ENCODE measurements at regions not wholly inside any gene's neighbourhood (a gene's known extent, or its start where the extent isn't known, plus 50 kb on each side); places are given as distances from the start of the nearest gene placed in this dataset.

GRCh38 chr2:81672923-81673322 is 1368.4 kb upstream of the LRRTM1 start:
- H3K4me3 ChIP-seq (ENCODE audit: low read length) = no peak overlapping the region
- DNase-seq (ENCODE audit: low read depth, low spot score) = no peak

GRCh38 chr2:81672516-81672915 is 1368.0 kb upstream of the LRRTM1 start:
- H3K4me3 ChIP-seq (ENCODE audit: low read length) = no peak overlapping the region

GRCh38 chr2:81670885-81671284 is 1366.3 kb upstream of the LRRTM1 start:
- DNase-seq (ENCODE audit: low read depth, low spot score) = no peak
- H3K4me3 ChIP-seq (ENCODE audit: low read length) = no peak overlapping the region

More at GRCh38 chr2:81672516-81672915, 1368.0 kb upstream of the LRRTM1 start:
- DNase-seq (ENCODE audit: low read depth, low spot score) = no peak

- no peak for DNase-seq (ENCODE audit: low read depth, low spot score)
- H3K4me3 ChIP-seq (ENCODE audit: low read length) = no peak overlapping the region
Observed at GRCh38 chr2:81661081-81661480, 1356.5 kb upstream of the LRRTM1 start.

DNA sequence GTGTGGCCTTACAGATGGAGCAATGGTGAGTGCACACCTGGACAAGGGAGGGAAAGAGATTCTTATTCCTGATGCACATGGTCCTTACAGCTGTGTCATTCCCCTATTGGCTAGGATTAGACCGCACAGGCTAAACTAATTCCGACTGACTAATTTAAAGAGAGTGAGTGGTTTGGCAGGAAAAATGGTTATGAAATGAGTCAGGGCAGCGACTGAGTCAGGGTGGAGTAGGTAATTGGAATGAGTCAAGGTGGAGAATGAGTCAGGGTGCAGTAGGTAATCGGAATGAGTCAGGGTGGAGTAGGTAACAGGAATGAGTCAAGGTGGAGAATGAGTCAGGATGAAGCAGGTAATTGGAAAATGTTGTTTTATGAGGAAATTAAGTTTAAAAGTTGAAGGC is 1353.7 kb upstream of the LRRTM1 start:
- no peak for DNase-seq (ENCODE audit: low read depth, low spot score)
- H3K4me3 ChIP-seq (ENCODE audit: low read length) = no peak overlapping the region

DNA sequence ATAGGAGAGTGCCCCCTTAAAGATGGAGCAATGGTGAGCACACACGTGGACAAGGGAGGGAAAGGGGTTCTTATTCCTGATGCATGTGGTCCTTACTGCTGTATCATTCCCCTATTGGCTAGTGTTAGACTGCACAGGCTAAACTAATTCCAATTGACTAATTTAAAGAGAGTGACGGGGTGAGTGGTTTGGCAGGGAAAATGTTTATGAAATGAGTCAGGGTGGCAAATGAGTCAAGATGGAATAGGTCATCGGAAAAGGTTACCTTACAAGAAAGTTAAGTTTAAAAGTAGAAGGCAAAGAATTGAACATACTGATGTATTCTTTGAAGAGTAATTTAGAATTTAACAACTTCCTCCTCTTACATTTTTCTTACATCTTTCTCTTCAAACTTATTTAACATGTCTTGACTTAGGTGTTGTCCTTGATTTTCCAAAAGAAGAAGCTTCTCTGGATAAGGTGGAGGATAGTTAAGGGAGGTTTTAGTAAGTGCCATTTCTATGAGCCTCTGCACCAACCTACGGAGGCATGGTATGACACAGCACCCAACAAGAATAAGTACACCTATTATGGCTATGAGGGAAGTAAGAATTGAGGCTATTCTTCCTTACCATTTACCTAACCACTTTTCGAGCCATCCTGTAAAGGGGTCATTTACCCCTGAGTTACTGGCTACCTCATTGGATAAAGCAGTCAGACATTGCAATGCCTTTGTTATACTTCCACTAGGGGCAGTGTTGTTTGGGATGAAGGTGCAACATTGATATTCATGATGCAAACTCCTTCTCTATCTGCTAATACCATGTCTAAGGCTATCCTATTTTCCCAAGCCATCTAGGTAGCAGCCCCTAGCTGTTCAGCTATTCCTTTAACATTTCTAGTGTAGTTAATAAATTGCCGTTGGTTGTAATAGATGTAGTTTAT is 1345.8 kb upstream of the LRRTM1 start:
- DNase-seq (ENCODE audit: low read depth, low spot score) = no peak
- H3K4me3 ChIP-seq (ENCODE audit: low read length) = no peak overlapping the region

- DNase-seq (ENCODE audit: low read depth, low spot score) = no peak
- no peak overlapping the region for H3K4me3 ChIP-seq (ENCODE audit: low read length)
Observed at GRCh38 chr2:81648806-81649205, 1344.3 kb upstream of the LRRTM1 start.

DNA sequence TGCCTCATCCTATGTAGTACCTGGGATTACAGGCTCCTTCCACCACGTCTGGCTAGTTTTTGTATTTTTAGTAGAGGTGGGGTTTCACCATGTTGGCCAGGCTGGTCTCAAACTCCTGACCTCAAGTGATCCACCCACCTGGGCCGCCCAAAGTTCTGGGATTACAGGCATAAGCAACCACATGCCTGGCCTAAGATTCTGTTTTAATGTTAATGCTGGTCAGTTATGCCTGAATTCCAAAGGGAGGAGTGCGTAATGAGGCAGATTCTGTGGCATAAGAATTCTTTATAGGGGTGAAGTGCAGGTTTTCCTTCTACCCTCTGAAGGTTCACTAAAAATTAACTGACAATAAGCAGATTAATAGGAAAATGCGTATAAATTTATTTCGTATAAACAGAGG is 1343.8 kb upstream of the LRRTM1 start:
- no peak overlapping the region for H3K4me3 ChIP-seq (ENCODE audit: low read length)
- no peak for DNase-seq (ENCODE audit: low read depth, low spot score)

DNA sequence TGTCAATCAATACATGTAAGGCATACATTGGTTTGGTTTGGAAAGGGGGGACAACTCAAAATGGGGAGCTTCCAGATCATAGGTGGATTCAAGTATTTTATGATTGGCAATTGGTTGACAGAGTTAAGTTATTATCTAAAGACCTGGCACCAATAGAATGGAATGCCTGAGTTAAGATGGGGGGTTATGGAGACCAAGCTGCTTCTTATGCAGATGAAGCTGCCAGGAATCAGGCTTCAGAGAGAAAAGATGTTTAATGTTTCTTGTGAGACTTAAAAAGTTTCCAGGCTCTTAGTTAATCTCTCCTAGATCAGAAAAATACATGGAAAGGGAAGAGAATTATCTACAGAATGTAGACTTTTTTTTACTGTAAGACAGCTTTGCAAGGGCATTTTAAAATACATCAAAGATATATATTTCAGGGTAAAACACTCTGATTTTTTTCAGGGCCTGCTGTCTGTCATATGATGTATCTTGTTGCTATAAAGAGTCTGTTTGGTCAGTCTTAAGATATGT is 1343.2 kb upstream of the LRRTM1 start:
- DNase-seq (ENCODE audit: low read depth, low spot score) = no peak
- no peak overlapping the region for H3K4me3 ChIP-seq (ENCODE audit: low read length)

DNA sequence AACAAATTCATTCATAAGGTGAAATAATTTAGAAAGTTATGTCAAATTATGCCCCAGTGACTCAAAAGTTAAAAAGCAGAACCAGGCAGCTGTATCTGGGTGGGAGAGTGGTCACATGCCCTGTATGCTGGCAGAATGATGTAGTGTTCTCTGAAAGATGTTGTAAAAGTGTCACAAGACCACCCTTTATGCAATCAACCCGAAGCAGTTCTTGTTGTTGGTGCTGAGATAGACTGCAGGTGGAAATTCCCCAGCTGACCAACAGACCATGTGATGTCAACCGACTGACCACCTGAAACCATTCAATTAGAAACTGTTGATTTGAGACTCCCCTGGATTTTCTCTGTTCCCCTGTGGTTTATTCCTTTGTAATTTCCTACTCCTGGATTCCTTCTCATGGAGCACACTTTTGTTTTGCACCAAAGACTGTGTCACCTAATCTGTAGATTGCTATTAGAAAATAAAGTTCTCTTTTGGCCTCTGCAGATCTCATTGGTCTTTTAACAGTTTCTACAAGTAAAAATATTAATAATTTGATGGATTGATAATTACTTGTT is 1341.3 kb upstream of the LRRTM1 start:
- no peak for DNase-seq (ENCODE audit: low read depth, low spot score)
- no peak overlapping the region for H3K4me3 ChIP-seq (ENCODE audit: low read length)

DNA sequence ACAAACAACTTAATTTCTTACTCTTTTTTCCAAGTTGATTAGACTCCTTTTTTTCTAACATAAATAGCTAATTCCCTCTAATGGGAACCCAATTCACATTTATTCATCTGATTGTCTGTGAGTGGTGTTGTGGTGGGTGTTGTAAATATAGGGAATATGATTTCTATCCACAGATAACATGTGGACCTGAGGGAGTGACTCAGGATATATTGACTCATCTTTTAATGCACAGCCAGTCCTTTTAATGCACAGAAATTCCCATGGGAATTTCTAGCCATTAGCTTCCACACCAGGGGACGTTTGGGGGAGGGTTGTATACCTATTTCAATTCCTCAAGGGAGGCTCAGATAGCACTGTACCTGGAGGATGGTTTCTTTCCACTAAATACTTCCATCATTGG is 1339.6 kb upstream of the LRRTM1 start:
- H3K4me3 ChIP-seq (ENCODE audit: low read length) = no peak overlapping the region
- DNase-seq (ENCODE audit: low read depth, low spot score) = no peak

GRCh38 chr2:81624825-81625224 is 1320.3 kb upstream of the LRRTM1 start:
- H3K4me3 ChIP-seq (ENCODE audit: low read length) = no peak overlapping the region
- DNase-seq (ENCODE audit: low read depth, low spot score) = no peak

DNA sequence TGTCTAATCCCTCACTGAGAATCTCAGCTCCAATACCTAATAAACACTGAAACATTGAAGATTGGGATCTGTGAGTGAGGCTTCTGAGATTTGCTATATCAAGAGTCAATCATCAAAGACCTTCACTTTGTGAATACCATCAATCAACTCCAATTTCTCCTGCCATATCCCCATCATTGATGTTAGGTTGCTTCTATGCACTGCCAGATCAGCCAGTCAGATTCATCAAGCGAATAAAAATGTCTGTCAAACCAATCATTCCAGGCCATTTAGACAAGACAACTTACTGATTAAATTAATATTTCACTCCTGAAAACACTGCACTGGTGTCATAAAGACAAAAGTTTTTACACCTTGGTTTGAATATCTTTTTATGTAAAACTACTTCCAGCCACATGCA is 1295.5 kb upstream of the LRRTM1 start:
- no peak overlapping the region for H3K4me3 ChIP-seq (ENCODE audit: low read length)
- no peak for DNase-seq (ENCODE audit: low read depth, low spot score)

DNA sequence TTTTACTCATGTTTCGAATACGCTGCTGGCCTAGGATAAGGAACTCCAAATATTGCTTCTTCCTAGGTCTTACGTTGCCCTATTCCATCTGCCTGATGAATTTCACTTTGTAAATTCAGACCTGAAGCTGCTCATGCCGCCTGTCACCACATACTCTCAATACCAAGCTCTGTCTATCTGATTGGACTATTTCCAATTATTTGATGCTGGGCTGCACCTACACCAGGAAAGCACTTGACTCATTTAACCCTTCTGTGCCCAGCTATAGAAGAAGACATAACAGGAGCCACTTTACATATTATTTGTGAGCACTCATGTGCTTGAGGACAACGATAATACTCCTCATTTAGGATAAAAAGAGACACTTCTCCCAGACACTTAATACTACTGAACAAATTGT is 1293.9 kb upstream of the LRRTM1 start:
- no peak overlapping the region for H3K4me3 ChIP-seq (ENCODE audit: low read length)
- no peak for DNase-seq (ENCODE audit: low read depth, low spot score)

GRCh38 chr2:81589406-81589805 is 1284.9 kb upstream of the LRRTM1 start:
- no peak overlapping the region for H3K4me3 ChIP-seq (ENCODE audit: low read length)
- DNase-seq (ENCODE audit: low read depth, low spot score) = no peak

- DNase-seq (ENCODE audit: low read depth, low spot score) = no peak
- H3K4me3 ChIP-seq (ENCODE audit: low read length) = no peak overlapping the region
Observed at GRCh38 chr2:81583311-81584108, 1279.0 kb upstream of the LRRTM1 start.

DNA sequence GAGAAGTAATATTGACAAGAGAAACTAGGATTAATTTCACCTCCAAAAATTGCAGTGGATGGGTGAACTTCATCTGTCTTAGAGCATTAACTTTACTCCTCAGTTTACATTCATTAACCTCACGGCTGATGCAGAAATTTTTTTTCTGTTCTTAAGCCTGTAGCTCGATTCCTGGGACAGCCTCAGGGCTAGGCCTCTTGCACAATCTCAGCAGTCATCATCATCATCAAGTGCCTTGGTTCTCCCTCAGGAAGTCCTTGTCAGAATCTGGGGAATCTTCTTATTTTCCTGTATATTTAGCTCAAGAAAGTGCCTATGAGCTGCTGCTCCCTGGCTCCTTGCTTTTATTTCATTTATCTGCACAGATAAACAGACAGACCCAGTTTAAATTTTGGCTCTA is 1272.2 kb upstream of the LRRTM1 start:
- H3K4me3 ChIP-seq (ENCODE audit: low read length) = no peak overlapping the region
- no peak for DNase-seq (ENCODE audit: low read depth, low spot score)

GRCh38 chr2:81551040-81551634 is 1246.6 kb upstream of the LRRTM1 start:
- no peak for DNase-seq (ENCODE audit: low read depth, low spot score)
- H3K4me3 ChIP-seq (ENCODE audit: low read length) = no peak overlapping the region

DNA sequence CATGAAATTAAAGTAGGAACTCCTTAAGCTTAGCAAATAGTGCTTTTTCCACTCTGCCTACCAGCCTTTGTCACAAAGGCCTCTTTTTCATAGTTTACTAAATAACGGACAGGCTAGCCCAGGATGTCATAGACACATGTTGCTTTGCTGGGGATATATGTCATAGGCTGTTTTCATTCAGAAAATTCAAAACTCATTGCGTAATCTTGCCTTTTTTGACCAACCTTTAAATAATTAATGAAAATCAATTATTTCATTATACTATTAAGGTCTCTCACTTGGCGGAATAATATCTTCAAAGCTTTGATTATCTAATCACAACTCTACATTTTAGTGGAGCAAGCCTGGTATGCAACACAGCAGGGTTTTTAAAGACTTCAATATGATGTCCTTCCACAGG is 1245.7 kb upstream of the LRRTM1 start:
- no peak for DNase-seq (ENCODE audit: low read depth, low spot score)

More for the DNA sequence above, 1245.7 kb upstream of the LRRTM1 start:
- no peak overlapping the region for H3K4me3 ChIP-seq (ENCODE audit: low read length)
